ENCODE measurements at regions not wholly inside any gene's neighbourhood (a gene's known extent, or its start where the extent isn't known, plus 50 kb on each side); places are given as distances from the start of the nearest gene placed in this dataset.
A peak's percentile ranks its signal among the peaks of the same experiment; 100 is the strongest.
"Not testable (repeated sequence)": the region's sequence is repeated elsewhere in the genome, so short reads cannot be mapped to it uniquely, and the experiment has no call there.

GRCh38 chr2:52475590-52475989 is 1292.0 kb upstream of the CHAC2 start:
- no peaks in the 10 kb centered on the region for H3K27me3 ChIP-seq
- no peak overlapping the region for H3K4me3 ChIP-seq
- DNase-seq, result peak in 2 of 4 donors; percentile 7 to 37
- no peaks in the 10 kb centered on the region for H3K9me3 ChIP-seq
- H3K36me3 ChIP-seq, result no peaks in the 10 kb centered on the region
- no peak for TF ChIP-seq CTCF (IDR thresholded peaks at IDR 0.05)
- no peaks in the 10 kb centered on the region for H3K4me1 ChIP-seq
- no peak for ATAC-seq
- intact Hi-C loops (cut with DNase I), result no loop called here
- H3K27ac ChIP-seq, result no peak overlapping the region

DNA sequence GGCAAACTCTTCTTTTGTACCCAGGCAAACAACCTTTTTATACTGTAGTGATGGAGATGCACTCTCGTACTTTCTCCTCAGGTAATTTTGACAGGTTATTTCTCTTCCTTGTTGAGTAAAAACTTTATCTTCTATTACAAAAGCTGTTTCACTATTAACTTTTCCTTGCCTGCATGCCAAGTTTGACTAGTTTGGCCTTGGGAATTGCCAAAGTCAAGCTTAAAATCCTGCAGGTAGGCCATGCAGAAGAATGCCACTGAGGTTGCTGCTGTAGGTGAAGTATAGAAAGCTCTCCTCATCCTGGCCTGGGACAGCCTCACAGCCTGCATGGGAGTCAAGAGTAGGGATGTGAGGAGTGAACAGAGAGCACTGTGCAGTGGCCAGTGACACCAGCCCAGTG is 1293.5 kb upstream of the CHAC2 start:
- TF ChIP-seq CTCF (IDR thresholded peaks at IDR 0.05), result no peak
- H3K27me3 ChIP-seq, result no peaks in the 10 kb centered on the region
- intact Hi-C loops (cut with DNase I), result no loop called here
- H3K9me3 ChIP-seq, result no peaks in the 10 kb centered on the region
- no peak for ATAC-seq
- no peak overlapping the region for H3K4me3 ChIP-seq
- no peaks in the 10 kb centered on the region for H3K4me1 ChIP-seq
- peak in 1 of 4 donors; percentile 5 for DNase-seq
- no peaks in the 10 kb centered on the region for H3K36me3 ChIP-seq
- no peak overlapping the region for H3K27ac ChIP-seq

DNA sequence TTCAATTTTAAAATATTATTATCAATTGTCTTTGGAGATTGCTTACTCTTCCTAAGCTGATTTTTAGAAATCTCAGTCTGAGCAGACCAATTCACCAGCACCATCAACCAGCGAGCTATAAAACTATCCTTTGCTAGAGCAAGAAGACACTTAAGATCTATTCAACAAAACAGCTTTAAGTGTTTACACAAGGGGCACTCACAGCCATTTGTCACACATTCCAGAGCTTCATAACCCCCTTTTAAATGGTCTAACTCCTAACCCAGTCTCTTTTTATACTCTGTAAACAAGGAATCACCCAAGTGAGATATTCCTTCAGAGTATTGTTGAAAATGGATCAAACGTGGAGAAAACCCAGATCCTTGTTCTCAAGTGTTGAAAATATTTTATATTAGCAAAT is 1294.1 kb upstream of the CHAC2 start:
- no peak for TF ChIP-seq CTCF (IDR thresholded peaks at IDR 0.05)
- no peak overlapping the region for H3K27ac ChIP-seq
- no peaks in the 10 kb centered on the region for H3K27me3 ChIP-seq
- no peaks in the 10 kb centered on the region for H3K36me3 ChIP-seq
- H3K4me3 ChIP-seq, result no peak overlapping the region
- H3K4me1 ChIP-seq, result no peaks in the 10 kb centered on the region
- intact Hi-C loops (cut with DNase I), result no loop called here
- DNase-seq (no peak), ATAC-seq (no peak)
- no peaks in the 10 kb centered on the region for H3K9me3 ChIP-seq

DNA sequence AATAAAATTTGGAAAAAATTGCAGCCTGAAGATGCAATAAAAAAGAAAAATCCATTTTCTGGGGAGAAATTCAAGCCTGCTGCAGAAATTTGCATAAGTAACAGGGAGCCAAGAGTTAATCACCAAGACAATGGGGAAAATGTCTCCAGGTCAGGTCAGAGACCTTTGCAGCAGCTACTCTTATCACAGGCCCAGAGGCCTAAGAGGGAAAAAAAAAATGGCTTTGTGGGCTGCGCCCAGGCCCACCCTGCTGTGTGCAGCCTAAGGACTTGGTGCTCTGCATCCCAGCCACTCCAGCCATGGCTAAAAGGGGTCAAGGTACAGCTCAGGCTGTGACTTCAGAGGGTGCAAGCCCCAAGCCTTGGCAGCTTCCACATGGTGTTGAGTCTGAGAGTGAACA is 1297.1 kb upstream of the CHAC2 start:
- H3K27ac ChIP-seq; H3K27me3 ChIP-seq; H3K4me3 ChIP-seq; H3K4me1 ChIP-seq; intact Hi-C loops (cut with DNase I); H3K9me3 ChIP-seq; ATAC-seq; H3K36me3 ChIP-seq: not testable (repeated sequence)
- DNase-seq, result peak in 1 of 4 donors; percentile 10

- no peak for DNase-seq
- Histone ChIP-seq H3K9me3 (no peaks in the 10 kb centered on the region), H3K36me3 (no peaks in the 10 kb centered on the region), H3K4me1 (no peaks in the 10 kb centered on the region), H3K4me3 (no peak overlapping the region), H3K27me3 (no peaks in the 10 kb centered on the region), H3K27ac (no peak overlapping the region)
- TF ChIP-seq CTCF (IDR thresholded peaks at IDR 0.05), result no peak
- intact Hi-C loops (cut with DNase I), result no loop called here
- no peak for ATAC-seq
These were observed 1300.4 kb upstream of the CHAC2 start for GRCh38 chr2:52467189-52467588.

DNA sequence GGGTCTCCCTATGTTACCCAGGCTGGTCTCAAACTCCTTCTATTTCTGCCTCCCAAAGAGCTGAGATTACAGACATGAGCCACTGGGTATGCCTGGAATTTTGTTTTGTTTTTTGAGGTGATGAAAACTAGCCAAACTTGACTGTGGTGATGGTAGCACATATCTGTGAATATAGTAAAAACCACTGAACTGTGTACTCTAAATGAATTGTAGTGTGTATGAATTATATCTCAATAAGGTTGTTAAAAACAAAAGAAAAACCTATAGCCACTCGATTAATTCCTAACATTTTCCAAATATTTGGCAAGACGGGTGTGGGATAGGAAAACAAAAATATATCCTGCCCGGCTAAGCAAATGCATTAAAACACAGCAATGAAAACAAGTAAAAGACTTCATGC is 1302.3 kb upstream of the CHAC2 start:
- no peak for DNase-seq
- TF ChIP-seq CTCF (IDR thresholded peaks at IDR 0.05), result no peak
- Histone ChIP-seq H3K27ac (no peak overlapping the region), H3K36me3 (no peaks in the 10 kb centered on the region), H3K4me3 (no peak overlapping the region), H3K27me3 (no peaks in the 10 kb centered on the region), H3K9me3 (no peaks in the 10 kb centered on the region), H3K4me1 (no peaks in the 10 kb centered on the region)
- intact Hi-C loops (cut with DNase I), result no loop called here
- no peak for ATAC-seq
